Middle frontal gyrus (tissue), 1 donor: ENCODE measurements at regions not wholly inside any gene's neighbourhood (a gene's known extent, or its start where the extent isn't known, plus 50 kb on each side); places are given as distances from the start of the nearest gene placed in this dataset.
"Not testable (repeated sequence)": the region's sequence is repeated elsewhere in the genome, so short reads cannot be mapped to it uniquely, and the experiment has no call there.

Experiments used
- DNase-seq: peaks from one replicate; pipeline ENCODE4 v3.0.0-alpha.2; 2015; ENCODE audit warnings: low spot score; ENCODE audit errors: extremely low spot score

- DNase-seq: no peak
Observed at GRCh38 chr12:47378222-47378582, 298.4 kb upstream of the AMIGO2 start.

- no peak for DNase-seq
Observed at GRCh38 chr12:47377414-47378221, 297.9 kb upstream of the AMIGO2 start.

GRCh38 chr12:47376927-47377326 lies 297.2 kb upstream of the AMIGO2 start:
- no peak for DNase-seq

- DNase-seq: no peak
Observed at GRCh38 chr12:47373554-47374150, 293.9 kb upstream of the AMIGO2 start.

- DNase-seq: no peak
Observed at GRCh38 chr12:47370421-47370820, 290.7 kb upstream of the AMIGO2 start.

GRCh38 chr12:47369085-47369484 lies 289.3 kb upstream of the AMIGO2 start:
- DNase-seq: no peak

GRCh38 chr12:47367912-47368537 lies 288.3 kb upstream of the AMIGO2 start:
- no peak for DNase-seq

- no peak for DNase-seq
Observed at GRCh38 chr12:47366579-47366978, 286.8 kb upstream of the AMIGO2 start.

GRCh38 chr12:47366157-47366556 lies 286.4 kb upstream of the AMIGO2 start:
- DNase-seq: no peak

GRCh38 chr12:47365443-47366076 lies 285.8 kb upstream of the AMIGO2 start:
- not testable (repeated sequence) for DNase-seq

GRCh38 chr12:47364261-47364660 lies 284.5 kb upstream of the AMIGO2 start:
- DNase-seq: no peak

GRCh38 chr12:47362126-47362705 lies 282.5 kb upstream of the AMIGO2 start:
- no peak for DNase-seq

GRCh38 chr12:47361389-47362021 lies 281.7 kb upstream of the AMIGO2 start:
- no peak for DNase-seq

- no peak for DNase-seq
Observed at GRCh38 chr12:47360771-47361388, 281.1 kb upstream of the AMIGO2 start.

- DNase-seq: no peak
Observed at GRCh38 chr12:47360093-47360480, 280.3 kb upstream of the AMIGO2 start.

GRCh38 chr12:47359310-47360092 lies 279.7 kb upstream of the AMIGO2 start:
- DNase-seq: no peak

- not testable (repeated sequence) for DNase-seq
Observed at GRCh38 chr12:47357006-47357405, 277.2 kb upstream of the AMIGO2 start.

- no peak for DNase-seq
Observed at GRCh38 chr12:47356129-47356700, 276.5 kb upstream of the AMIGO2 start.

GRCh38 chr12:47353508-47353907 lies 273.7 kb upstream of the AMIGO2 start:
- no peak for DNase-seq

- DNase-seq: no peak
Observed at GRCh38 chr12:47352067-47352466, 272.3 kb upstream of the AMIGO2 start.
